Stimulated activated CD4-positive, alpha-beta T cell treated with anti-CD3 and anti-CD28 coated beads, Interleukin-4, amount 100 ng/mL, for 1 hour (primary cell): ENCODE measurements at regions not wholly inside any gene's neighbourhood (a gene's known extent, or its start where the extent isn't known, plus 50 kb on each side); places are given as distances from the start of the nearest gene placed in this dataset.
A peak's percentile ranks its signal among the peaks of the same experiment; 100 is the strongest.
"Not testable (repeated sequence)": the region's sequence is repeated elsewhere in the genome, so short reads cannot be mapped to it uniquely, and the experiment has no call there.

Experiments
- DNase-seq: peaks from one replicate; pipeline ENCODE4 v3.0.0-alpha.2; 2020

- not testable (repeated sequence) for DNase-seq
Observed at GRCh38 chr1:222470252-222470805, 77.6 kb downstream of the HHIPL2 start.

DNA sequence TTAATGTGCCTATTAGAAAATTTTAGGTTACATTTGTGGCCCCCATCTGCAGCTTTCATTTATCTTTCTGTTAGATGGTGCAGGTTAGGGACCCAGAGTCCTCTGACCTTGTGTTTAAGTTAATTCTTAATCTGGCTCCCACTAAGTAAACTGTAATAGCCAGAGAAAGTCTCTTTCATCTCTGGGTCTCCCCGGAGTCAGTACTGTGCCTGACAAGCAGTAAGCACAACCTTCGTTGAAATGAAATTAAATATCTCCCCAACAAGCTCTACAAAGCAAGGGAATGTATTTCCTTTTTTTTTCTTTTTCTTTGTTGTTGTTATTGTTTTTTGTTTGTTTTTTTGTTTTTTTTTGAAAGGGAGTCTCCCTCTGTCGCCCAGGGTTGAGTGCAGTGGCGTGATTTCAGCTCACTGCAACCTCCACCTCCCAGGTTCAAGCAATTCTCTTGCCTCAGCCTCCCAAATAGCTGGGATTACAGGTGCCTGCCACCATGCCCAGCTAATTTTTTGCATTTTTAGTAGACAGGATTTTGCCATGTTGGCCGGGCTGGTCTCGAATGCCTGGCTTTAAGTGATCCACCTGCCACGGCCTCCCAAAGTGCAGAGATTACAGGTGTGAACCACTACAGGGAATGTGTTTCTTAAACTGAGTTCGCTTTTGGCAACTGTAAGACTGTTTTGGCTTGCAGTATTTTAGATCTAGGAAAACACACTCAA is 81.6 kb downstream of the HHIPL2 start:
- no peak for DNase-seq

GRCh38 chr1:222465211-222466041 is 82.5 kb downstream of the HHIPL2 start:
- DNase-seq = peak; percentile 77

GRCh38 chr1:222464841-222465210 is 83.1 kb downstream of the HHIPL2 start:
- peak; percentile 75 for DNase-seq

GRCh38 chr1:222463059-222463730 is 84.7 kb downstream of the HHIPL2 start:
- DNase-seq = no peak

GRCh38 chr1:222462601-222463000 is 85.3 kb downstream of the HHIPL2 start:
- DNase-seq = no peak

DNA sequence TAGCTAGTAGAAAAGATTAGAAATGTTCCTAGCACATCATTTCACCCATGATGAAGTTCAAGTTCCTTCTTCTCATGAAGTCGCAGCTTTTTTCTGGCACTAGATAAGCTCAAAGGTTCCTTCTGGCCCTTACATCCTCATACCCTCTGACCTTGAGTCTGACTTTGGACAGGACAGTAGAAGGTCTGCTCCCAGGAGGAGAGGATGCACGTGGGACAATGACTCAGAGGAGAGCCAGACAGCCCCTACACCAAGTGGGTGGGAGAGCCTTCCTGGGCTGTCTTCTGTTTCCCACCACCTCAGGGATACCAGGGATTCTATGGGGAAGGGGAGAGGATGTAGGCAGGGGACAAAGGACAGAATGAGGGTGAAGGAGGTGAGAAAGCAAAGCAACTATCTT is 86.0 kb downstream of the HHIPL2 start:
- DNase-seq = no peak

DNA sequence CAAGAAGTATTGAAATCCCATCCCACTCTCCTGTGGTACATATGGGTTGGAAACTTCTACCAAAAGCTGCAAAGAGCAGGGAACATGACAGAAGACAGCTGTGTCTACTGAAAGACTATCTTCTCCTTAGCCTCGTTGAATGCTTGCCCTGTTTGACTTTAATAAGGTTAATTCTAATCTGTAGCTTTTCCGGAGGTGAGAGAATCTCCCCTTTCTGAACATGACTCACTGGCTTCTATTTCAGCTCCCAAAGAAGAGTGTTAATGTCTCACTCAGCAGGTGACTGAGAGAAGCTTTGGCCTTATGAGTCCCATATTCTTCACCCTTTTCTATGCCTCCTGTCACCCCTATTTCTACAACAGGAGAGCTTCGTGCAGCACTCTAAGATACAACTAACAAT is 88.3 kb downstream of the HHIPL2 start:
- DNase-seq = no peak

DNA sequence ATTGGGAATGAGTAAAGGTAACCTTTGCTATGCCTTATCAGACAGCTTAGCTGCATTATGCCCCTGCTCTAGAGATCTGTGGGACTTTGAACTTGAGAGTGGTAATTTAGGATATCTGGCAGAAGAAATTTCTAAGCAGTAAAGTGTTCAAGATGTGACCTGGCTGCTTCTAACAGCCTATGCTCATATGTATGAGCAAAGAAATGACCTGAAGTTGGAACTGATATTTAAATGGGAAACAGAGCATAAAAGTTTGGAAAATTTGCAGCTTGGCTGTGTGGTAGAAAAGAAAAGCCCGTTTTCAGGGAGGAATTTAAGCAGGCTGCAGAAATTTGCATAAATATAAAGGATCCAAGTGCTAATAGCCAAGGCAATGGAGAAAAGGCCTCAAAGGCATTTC is 90.4 kb downstream of the HHIPL2 start:
- DNase-seq = no peak

DNA sequence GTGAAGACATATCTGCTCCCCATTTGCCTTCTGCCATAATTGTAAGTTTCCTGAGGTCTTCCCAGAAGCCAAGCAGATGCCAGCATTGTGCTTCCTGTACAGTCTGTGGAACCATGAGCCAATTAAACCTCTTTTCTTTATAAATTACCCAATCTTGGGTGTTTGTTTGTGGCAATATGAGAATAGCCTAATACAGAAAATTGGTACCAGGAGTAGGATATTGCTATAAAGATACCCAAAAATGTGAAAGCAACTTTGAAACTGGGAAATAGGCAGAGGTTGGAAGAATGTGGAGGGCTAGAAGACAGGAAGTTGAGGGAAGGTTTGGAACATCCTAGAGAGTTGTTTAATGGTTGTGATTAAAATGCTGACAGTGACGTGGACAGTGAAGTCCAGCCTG is 90.8 kb downstream of the HHIPL2 start:
- no peak for DNase-seq

DNA sequence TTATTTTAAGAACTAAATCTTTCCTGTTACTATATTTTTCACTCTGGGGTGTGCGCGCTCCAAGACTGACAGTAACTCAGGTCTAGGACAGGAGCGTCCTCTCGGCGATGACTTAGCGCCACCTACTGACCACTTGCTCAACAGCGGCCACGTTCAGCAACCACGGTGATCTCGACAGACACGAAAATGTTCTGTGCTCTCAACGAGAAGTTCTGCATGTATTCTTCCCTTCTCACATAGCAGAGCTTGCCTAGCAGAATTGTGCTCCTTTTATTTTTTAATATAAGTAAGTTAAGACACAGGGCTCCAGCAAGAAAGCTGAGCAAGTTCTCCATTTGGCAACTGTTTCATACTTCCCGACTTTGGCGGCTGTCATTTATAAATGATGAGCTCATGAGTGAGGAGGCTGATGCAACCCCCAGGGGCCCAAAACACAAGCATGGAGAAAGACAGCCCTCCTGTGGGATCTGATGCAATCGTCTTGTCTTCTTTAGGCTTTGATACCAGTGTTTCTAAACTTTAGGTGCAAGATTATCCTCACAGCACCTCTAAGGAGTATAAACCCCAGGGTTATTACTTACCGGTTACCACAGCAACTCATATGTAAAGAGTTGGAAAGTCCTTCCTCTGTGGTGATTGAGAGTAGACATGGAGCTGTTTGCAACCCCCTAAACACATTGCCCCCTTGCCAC is 92.6 kb downstream of the HHIPL2 start:
- DNase-seq = peak; percentile 81

- DNase-seq = no peak
Observed at GRCh38 chr1:222454782-222455181, 93.1 kb downstream of the HHIPL2 start.

GRCh38 chr1:222454186-222454585 is 93.7 kb downstream of the HHIPL2 start:
- no peak for DNase-seq

- DNase-seq = no peak
Observed at GRCh38 chr1:222452031-222452430, 95.9 kb downstream of the HHIPL2 start.

GRCh38 chr1:222443566-222443965 is 104.3 kb downstream of the HHIPL2 start:
- no peak for DNase-seq

- no peak for DNase-seq
Observed at GRCh38 chr1:222441066-222441465, 106.8 kb downstream of the HHIPL2 start.

- no peak for DNase-seq
Observed at GRCh38 chr1:222424826-222425225, 123.1 kb downstream of the HHIPL2 start.

DNA sequence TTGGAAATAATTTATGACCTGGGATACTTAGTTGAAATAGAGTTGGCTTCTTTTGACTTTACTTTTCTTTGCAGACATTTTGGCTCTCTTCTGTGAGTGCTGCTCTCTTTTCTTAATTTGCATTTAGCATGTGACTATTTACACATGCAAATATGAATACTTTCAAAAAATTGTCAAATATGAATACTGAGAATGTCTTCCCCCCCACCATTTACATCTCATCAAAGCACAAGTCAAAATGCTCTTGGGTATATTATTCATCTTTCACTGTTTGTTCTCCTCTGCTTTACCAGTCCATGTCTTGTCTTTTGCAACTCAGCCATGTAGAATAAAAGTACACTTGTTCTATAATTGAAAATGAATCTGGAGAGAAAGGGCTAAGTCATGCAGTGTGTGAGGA is 126.5 kb downstream of the HHIPL2 start:
- no peak for DNase-seq

GRCh38 chr1:222420633-222421032 is 127.3 kb downstream of the HHIPL2 start:
- no peak for DNase-seq

GRCh38 chr1:222418654-222419053 is 129.2 kb downstream of the HHIPL2 start:
- no peak for DNase-seq

DNA sequence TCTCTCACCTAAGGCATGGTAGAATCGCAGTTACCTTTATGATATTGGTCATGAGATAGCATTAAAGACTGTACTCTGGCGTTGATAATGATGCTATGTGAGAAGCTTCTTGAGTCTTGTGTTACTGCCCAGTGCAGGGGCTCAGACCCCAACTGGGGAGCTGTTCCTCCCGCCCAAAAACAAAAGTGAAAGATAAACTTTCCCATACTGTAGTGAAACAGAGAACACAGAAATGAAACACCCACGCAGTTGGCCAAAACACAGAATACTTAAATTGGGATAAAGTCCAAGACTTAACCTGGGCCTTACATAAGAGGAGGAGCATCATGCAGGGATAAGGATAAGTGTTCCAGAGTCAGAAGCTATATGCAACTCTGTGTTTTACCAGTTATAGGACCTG is 130.6 kb downstream of the HHIPL2 start:
- DNase-seq = no peak

GRCh38 chr1:222416001-222416791 is 131.7 kb downstream of the HHIPL2 start:
- DNase-seq = peak; percentile 36
